ENCODE measurements at regions not wholly inside any gene's neighbourhood (a gene's known extent, or its start where the extent isn't known, plus 50 kb on each side); places are given as distances from the start of the nearest gene placed in this dataset.
"Not testable (repeated sequence)": the region's sequence is repeated elsewhere in the genome, so short reads cannot be mapped to it uniquely, and the experiment has no call there.

- TF ChIP-seq CTCF (IDR thresholded peaks at IDR 0.05; ENCODE audit: control insufficient read depth, insufficient read depth, low read depth, low read length, missing control alignments): no peak
- no peak for DNase-seq (ENCODE audit: low read depth)
- no peak overlapping the region for H3K4me3 ChIP-seq (ENCODE audit: control insufficient read depth, low read depth, low read length)
These were observed 67.5 kb downstream of the SLC41A2 start for GRCh38 chr12:104890476-104891096.

GRCh38 chr12:104889735-104890134 lies 68.4 kb downstream of the SLC41A2 start:
- no peak overlapping the region for H3K4me3 ChIP-seq (ENCODE audit: control insufficient read depth, low read depth, low read length)
- DNase-seq (ENCODE audit: low read depth): no peak

GRCh38 chr12:104888892-104889291 lies 69.2 kb downstream of the SLC41A2 start:
- no peak overlapping the region for H3K4me3 ChIP-seq (ENCODE audit: control insufficient read depth, low read depth, low read length)
- TF ChIP-seq CTCF (IDR thresholded peaks at IDR 0.05; ENCODE audit: control insufficient read depth, insufficient read depth, low read depth, low read length, missing control alignments): no peak
- no peak for DNase-seq (ENCODE audit: low read depth)

More at GRCh38 chr12:104889735-104890134, 68.4 kb downstream of the SLC41A2 start:
- no peak for TF ChIP-seq CTCF (IDR thresholded peaks at IDR 0.05; ENCODE audit: control insufficient read depth, insufficient read depth, low read depth, low read length, missing control alignments)

GRCh38 chr12:104888481-104888880 lies 69.6 kb downstream of the SLC41A2 start:
- no peak overlapping the region for H3K4me3 ChIP-seq (ENCODE audit: control insufficient read depth, low read depth, low read length)
- DNase-seq (ENCODE audit: low read depth): no peak
- no peak for TF ChIP-seq CTCF (IDR thresholded peaks at IDR 0.05; ENCODE audit: control insufficient read depth, insufficient read depth, low read depth, low read length, missing control alignments)

- no peak overlapping the region for H3K4me3 ChIP-seq (ENCODE audit: control insufficient read depth, low read depth, low read length)
- DNase-seq (ENCODE audit: low read depth): no peak
- TF ChIP-seq CTCF (IDR thresholded peaks at IDR 0.05; ENCODE audit: control insufficient read depth, insufficient read depth, low read depth, low read length, missing control alignments): no peak
These were observed 70.6 kb downstream of the SLC41A2 start for GRCh38 chr12:104887452-104887851.

- H3K4me3 ChIP-seq (ENCODE audit: control insufficient read depth, low read depth, low read length): no peak overlapping the region
- DNase-seq (ENCODE audit: low read depth): no peak
- TF ChIP-seq CTCF (IDR thresholded peaks at IDR 0.05; ENCODE audit: control insufficient read depth, insufficient read depth, low read depth, low read length, missing control alignments): no peak
These were observed 71.4 kb downstream of the SLC41A2 start for GRCh38 chr12:104886418-104887401.

- not testable (repeated sequence) for H3K4me3 ChIP-seq (ENCODE audit: control insufficient read depth, low read depth, low read length); DNase-seq (ENCODE audit: low read depth)
These were observed 79.2 kb downstream of the SLC41A2 start for GRCh38 chr12:104878858-104879257.
